OCI-LY7 (cell line): ENCODE measurements at regions not wholly inside any gene's neighbourhood (a gene's known extent, or its start where the extent isn't known, plus 50 kb on each side); places are given as distances from the start of the nearest gene placed in this dataset.

Experiments used
- BruUV-seq: library from RNA; stranded (reverse); fragments of 400-500 nt; replicated peaks from 2 replicates; lab custom pipeline; 2021; lab: Mats Ljungman, UMichigan
- CTCF ChIA-PET: fragments of 300-600 bp; sonication (Branson Sonifier 250); formaldehyde crosslinking; loops from one replicate; lab custom pipeline; 2022; ENCODE audit warnings: antibody characterized with exemption; ENCODE audit not compliant: unreplicated experiment; lab: Charles Lee
- POLR2A ChIA-PET: fragments of 300-600 bp; sonication (Branson Sonifier 250); formaldehyde crosslinking; loops from one replicate; lab custom pipeline; 2022; ENCODE audit warnings: antibody characterized with exemption; lab: Charles Lee
- DNase-seq: peaks from one replicate; pipeline ENCODE4 v3.0.0-alpha.2; 2015; ENCODE audit warnings: low spot score
- H2AFZ ChIP-seq: fragments of 200-600 bp; sonication (generic), shearing (Covaris generic); 2 replicates; pipeline ENCODE4 v1.6.1; 2014; ENCODE audit warnings: mild to moderate bottlenecking, antibody characterized with exemption, low read length, moderate library complexity
- H3K27ac ChIP-seq: fragments of 200-600 bp; sonication (generic); 2 replicates; pipeline ENCODE4 v1.5.1; 2014; ENCODE audit warnings: mixed run types, low read depth, mild to moderate bottlenecking, moderate library complexity, low read length, inconsistent platforms; ENCODE audit not compliant: poor library complexity, severe bottlenecking
- H3K36me3 ChIP-seq: fragments of 200-600 bp; sonication (generic); 2 replicates; pipeline ENCODE4 v1.6.1; 2014; ENCODE audit warnings: mild to moderate bottlenecking, antibody characterized with exemption, low read length, moderate library complexity, mixed read lengths; ENCODE audit not compliant: insufficient read depth
- H3K4me1 ChIP-seq: fragments of 200-600 bp; sonication (generic); 2 replicates; pipeline ENCODE4 v1.5.1; 2014; ENCODE audit warnings: mild to moderate bottlenecking, low read length; ENCODE audit not compliant: insufficient read depth, poor library complexity, severe bottlenecking
- H3K4me2 ChIP-seq: fragments of 200-600 bp; sonication (generic); 2 replicates; pipeline ENCODE4 v1.6.1; 2014; ENCODE audit warnings: mild to moderate bottlenecking, low read length
- H3K4me3 ChIP-seq: fragments of 200-600 bp; sonication (generic); 2 replicates; pipeline ENCODE4 v1.5.1; 2014; ENCODE audit warnings: mild to moderate bottlenecking, low read depth, low read length; ENCODE audit not compliant: poor library complexity, severe bottlenecking
- H3K79me2 ChIP-seq: fragments of 200-600 bp; sonication (generic); 2 replicates; pipeline ENCODE4 v1.6.1; 2016; ENCODE audit warnings: low read depth, mild to moderate bottlenecking, low read length, moderate library complexity, mixed read lengths; ENCODE audit not compliant: insufficient read depth
- H3K9me2 ChIP-seq: fragments of 200-600 bp; sonication (generic); 2 replicates; pipeline ENCODE4 v1.6.1; 2016; ENCODE audit warnings: mild to moderate bottlenecking, low read length, mixed read lengths; ENCODE audit not compliant: insufficient read depth
- H3K9me3 ChIP-seq: fragments of 200-600 bp; sonication (generic); 2 replicates; pipeline ENCODE4 v1.6.1; 2014; ENCODE audit warnings: mild to moderate bottlenecking, mixed run types, low read length, mixed read lengths
- H4K20me1 ChIP-seq: fragments of 200-600 bp; sonication (generic); 2 replicates; pipeline ENCODE4 v1.6.1; 2014; ENCODE audit warnings: mild to moderate bottlenecking, antibody characterized with exemption, low read length, moderate library complexity, mixed read lengths; ENCODE audit not compliant: insufficient read depth
- EZH2phosphoT487 ChIP-seq: fragments of 200-600 bp; sonication (generic); IDR thresholded peaks from 2 replicates; pipeline ENCODE4 v1.6.1; 2018; ENCODE audit warnings: low read depth, borderline replicate concordance, mild to moderate bottlenecking, mixed run types, antibody characterized with exemption, low read length, moderate library complexity, mixed read lengths
- intact Hi-C: fragments of 100-400 bp; cut with micrococcal nuclease; formaldehyde crosslinking; loops from one replicate; pipeline ENCODE4 v1.10.0; 2022; ENCODE audit not compliant: unreplicated experiment
- TF ChIP-seq, protein P1 (sequence below): fragments of 200-600 bp; sonication (generic); conservative IDR thresholded peaks from 2 replicates; pipeline ENCODE4 v1.5.1; 2014; ENCODE audit warnings: mild to moderate bottlenecking, antibody characterized with exemption, low read length, moderate library complexity, mixed read lengths

GRCh38 chr2:150545916-150546315 is 58.4 kb upstream of the RND3 start:
- H3K4me3 ChIP-seq = no peak overlapping the region
- intact Hi-C loops = no loop called here
- no peaks in the 10 kb centered on the region for H3K9me3 ChIP-seq
- CTCF ChIA-PET = no interaction called here
- POLR2A ChIA-PET = no interaction called here
- H3K36me3 ChIP-seq = no peaks in the 10 kb centered on the region
- no peaks in the 10 kb centered on the region for H3K4me1 ChIP-seq
- no peak overlapping the region for H3K4me2 ChIP-seq
- BruUV-seq = no TSS peak
- TF ChIP-seq EZH2phosphoT487 = no peak
- TF ChIP-seq, protein P1, sequence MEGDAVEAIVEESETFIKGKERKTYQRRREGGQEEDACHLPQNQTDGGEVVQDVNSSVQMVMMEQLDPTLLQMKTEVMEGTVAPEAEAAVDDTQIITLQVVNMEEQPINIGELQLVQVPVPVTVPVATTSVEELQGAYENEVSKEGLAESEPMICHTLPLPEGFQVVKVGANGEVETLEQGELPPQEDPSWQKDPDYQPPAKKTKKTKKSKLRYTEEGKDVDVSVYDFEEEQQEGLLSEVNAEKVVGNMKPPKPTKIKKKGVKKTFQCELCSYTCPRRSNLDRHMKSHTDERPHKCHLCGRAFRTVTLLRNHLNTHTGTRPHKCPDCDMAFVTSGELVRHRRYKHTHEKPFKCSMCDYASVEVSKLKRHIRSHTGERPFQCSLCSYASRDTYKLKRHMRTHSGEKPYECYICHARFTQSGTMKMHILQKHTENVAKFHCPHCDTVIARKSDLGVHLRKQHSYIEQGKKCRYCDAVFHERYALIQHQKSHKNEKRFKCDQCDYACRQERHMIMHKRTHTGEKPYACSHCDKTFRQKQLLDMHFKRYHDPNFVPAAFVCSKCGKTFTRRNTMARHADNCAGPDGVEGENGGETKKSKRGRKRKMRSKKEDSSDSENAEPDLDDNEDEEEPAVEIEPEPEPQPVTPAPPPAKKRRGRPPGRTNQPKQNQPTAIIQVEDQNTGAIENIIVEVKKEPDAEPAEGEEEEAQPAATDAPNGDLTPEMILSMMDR = no peak
- H3K9me2 ChIP-seq = no peaks in the 10 kb centered on the region
- no peaks in the 10 kb centered on the region for H4K20me1 ChIP-seq
- H3K79me2 ChIP-seq = no peaks in the 10 kb centered on the region
- H3K27ac ChIP-seq = no peak overlapping the region
- no peak overlapping the region for H2AFZ ChIP-seq
- no peak for DNase-seq

DNA sequence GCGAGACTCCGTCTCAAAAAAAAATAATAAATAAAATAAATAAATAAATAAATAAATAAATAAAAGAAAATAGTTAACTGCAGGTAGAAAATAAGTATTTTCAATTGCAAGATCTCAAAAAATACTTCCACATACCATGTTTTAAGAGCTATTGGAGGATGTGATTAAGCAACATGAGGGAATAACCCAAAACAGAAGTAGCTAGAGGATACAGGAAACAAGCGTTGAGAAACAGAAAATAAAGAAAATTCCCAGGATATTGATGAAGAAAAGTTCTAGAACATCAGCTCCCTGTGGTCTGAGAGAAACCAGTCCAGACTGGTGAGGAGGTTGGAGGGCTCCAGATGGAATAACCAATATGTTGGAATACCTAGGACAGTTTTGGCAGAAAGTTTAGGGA is 57.3 kb upstream of the RND3 start:
- H3K27ac ChIP-seq = no peak overlapping the region
- no peak for DNase-seq
- H2AFZ ChIP-seq = no peak overlapping the region
- intact Hi-C loops = no loop called here
- H3K4me1 ChIP-seq = no peaks in the 10 kb centered on the region
- no peaks in the 10 kb centered on the region for H3K36me3 ChIP-seq
- CTCF ChIA-PET = no interaction called here
- no peaks in the 10 kb centered on the region for H3K9me3 ChIP-seq
- no TSS peak for BruUV-seq
- H3K4me2 ChIP-seq = no peak overlapping the region
- H4K20me1 ChIP-seq = no peaks in the 10 kb centered on the region
- no peaks in the 10 kb centered on the region for H3K9me2 ChIP-seq
- POLR2A ChIA-PET = no interaction called here
- H3K4me3 ChIP-seq = no peak overlapping the region
- TF ChIP-seq, protein P1 = no peak
- TF ChIP-seq EZH2phosphoT487 = no peak
- no peaks in the 10 kb centered on the region for H3K79me2 ChIP-seq

DNA sequence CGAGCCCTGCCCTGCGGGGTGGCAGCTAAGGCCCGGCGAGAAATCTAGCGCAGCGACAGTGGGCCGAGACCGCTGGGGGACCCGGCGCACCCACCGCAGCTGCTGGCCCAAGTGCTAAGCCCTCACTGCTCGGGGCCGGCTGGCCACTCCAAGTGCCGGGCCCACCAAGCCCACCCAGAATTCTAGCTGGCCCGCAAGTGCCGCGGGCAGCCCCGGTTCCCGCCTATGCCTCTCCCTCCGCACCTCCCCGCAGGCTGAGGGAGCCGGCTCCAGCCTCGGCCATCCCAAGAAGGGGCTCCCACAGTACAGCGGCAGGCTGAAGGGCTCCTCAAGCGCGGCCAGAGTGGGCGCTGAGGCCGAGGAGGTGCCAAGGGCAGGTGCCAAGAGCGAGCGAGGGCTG is 55.2 kb upstream of the RND3 start:
- POLR2A ChIA-PET = no interaction called here
- TF ChIP-seq, protein P1 = no peak
- no peak for TF ChIP-seq EZH2phosphoT487

More for the DNA sequence above, 55.2 kb upstream of the RND3 start:
- no peaks in the 10 kb centered on the region for H3K9me2 ChIP-seq
- CTCF ChIA-PET = no interaction called here
- BruUV-seq = no TSS peak
- no peak overlapping the region for H3K4me2 ChIP-seq
- no peaks in the 10 kb centered on the region for H3K36me3 ChIP-seq
- H4K20me1 ChIP-seq = no peaks in the 10 kb centered on the region
- H3K4me3 ChIP-seq = no peak overlapping the region
- H3K79me2 ChIP-seq = no peaks in the 10 kb centered on the region
- H2AFZ ChIP-seq = no peak overlapping the region
- no peak overlapping the region for H3K27ac ChIP-seq
- H3K4me1 ChIP-seq = no peaks in the 10 kb centered on the region
- no peaks in the 10 kb centered on the region for H3K9me3 ChIP-seq
- DNase-seq = no peak
- intact Hi-C loops = no loop called here
